ENCODE measurements at regions not wholly inside any gene's neighbourhood (a gene's known extent, or its start where the extent isn't known, plus 50 kb on each side); places are given as distances from the start of the nearest gene placed in this dataset.

DNA sequence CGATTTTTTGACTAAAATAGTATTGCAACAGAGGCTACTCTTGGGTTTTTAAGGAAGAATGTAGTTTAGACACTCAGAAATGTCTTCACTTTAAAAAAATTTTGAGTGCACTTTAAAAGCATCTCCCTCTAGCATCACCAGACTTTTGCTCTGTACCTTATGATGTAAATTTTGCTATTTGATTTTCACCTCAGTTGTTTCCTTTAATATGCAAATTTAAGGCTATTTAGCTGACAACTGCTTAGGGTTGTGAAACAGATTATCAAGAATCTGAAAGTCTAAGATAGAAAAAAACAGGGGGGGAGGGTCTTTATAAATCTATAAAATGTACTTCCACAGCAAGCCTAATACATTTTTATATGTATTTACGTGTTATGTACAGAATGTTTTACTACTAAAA, 92.9 kb upstream of the USP38 start:
- Histone ChIP-seq H2BK15ac (ENCODE audit: low read length) (no peak overlapping the region), H3K79me1 (ENCODE audit: low read depth, low read length) (no peaks in the 10 kb centered on the region), H2AK5ac (ENCODE audit: low read depth, low read length) (no peak overlapping the region), H4K91ac (ENCODE audit: low read depth, low read length, poor library complexity) (no peak overlapping the region), H3K27me3 (ENCODE audit: control insufficient read depth in 3 of 3, insufficient read depth in 3 of 3, low read depth in 1 of 3, low read length in 3 of 3) (no peaks in the 10 kb centered on the region), H3K4me1 (ENCODE audit: control insufficient read depth in 2 of 2, insufficient read depth in 1 of 2, low read depth in 1 of 2, low read length in 2 of 2) (no peaks in the 10 kb centered on the region), H3K9ac (ENCODE audit: low read depth, low read length, poor library complexity) (no peak overlapping the region), H4K8ac (ENCODE audit: low read depth, low read length) (no peak overlapping the region), H3K4ac (ENCODE audit: low read length) (no peak overlapping the region), H3K4me2 (ENCODE audit: insufficient read depth, low read length, poor library complexity, severe bottlenecking) (no peak overlapping the region), H3K9me3 (replicated peaks in 1 of 2; ENCODE audit: control insufficient read depth in 2 of 2, insufficient read depth in 1 of 2, low read depth in 1 of 2, low read length in 2 of 2) (peaks cover 0 to 2% of the 10 kb centered on the region in 2 donors), H3K36me3 (replicated peaks in 1 of 2; ENCODE audit: control insufficient read depth in 2 of 2, insufficient read depth in 2 of 2, low read length in 2 of 2) (no peaks in the 10 kb centered on the region), H2BK12ac (ENCODE audit: low read length) (no peak overlapping the region), H3K23ac (ENCODE audit: low read depth, low read length, poor library complexity) (no peak overlapping the region), H3K18ac (ENCODE audit: low read length) (no peak overlapping the region), H2BK120ac (ENCODE audit: low read depth, low read length) (no peak overlapping the region), H2BK5ac (ENCODE audit: low read length) (no peak overlapping the region), H3K27ac (replicated peaks; ENCODE audit: low read length) (no peak overlapping the region), H3K4me3 (ENCODE audit: low read length in 2 of 2) (no peak overlapping the region), H2AFZ (ENCODE audit: low read length) (no peak overlapping the region), H3K14ac (ENCODE audit: low read length) (no peak overlapping the region)
- WGBS, 2 donors (ENCODE audit: extremely low coverage in 2 of 2, insufficient read length in 2 of 2, insufficient replicate concordance in 1 of 2), result no CpG with 5 or more reads among the region's 2 CpGs
- no peak for DNase-seq (ENCODE audit: low spot score)

DNA sequence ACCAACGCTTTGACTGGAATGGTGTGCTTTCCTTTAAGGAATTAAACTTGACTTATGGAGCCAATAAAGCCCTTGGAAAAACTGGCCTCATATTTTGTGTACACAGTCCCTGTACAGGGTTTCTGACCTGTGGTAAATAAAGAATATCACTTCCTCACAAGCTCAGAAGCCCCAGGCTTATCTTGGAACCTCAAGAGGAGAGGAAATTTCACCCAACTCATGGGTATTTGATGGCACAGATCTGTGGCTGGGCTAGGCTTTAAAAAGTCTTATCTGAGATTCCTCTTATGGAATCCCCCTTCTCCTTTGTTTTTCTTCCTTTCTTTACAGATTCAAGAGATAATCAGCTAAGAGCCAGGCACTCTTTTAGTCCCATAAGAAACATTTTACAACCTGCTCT, 89.3 kb upstream of the USP38 start:
- Histone ChIP-seq H4K8ac (ENCODE audit: low read depth, low read length) (no peak overlapping the region), H3K27ac (replicated peaks; ENCODE audit: low read length) (no peak overlapping the region), H4K91ac (ENCODE audit: low read depth, low read length, poor library complexity) (no peak overlapping the region), H3K4ac (ENCODE audit: low read length) (no peak overlapping the region), H3K14ac (ENCODE audit: low read length) (no peak overlapping the region), H3K4me3 (ENCODE audit: low read length in 2 of 2) (no peak overlapping the region), H3K23ac (ENCODE audit: low read depth, low read length, poor library complexity) (no peak overlapping the region), H3K79me1 (ENCODE audit: low read depth, low read length) (no peaks in the 10 kb centered on the region), H3K9me3 (replicated peaks in 1 of 2; ENCODE audit: control insufficient read depth in 2 of 2, insufficient read depth in 1 of 2, low read depth in 1 of 2, low read length in 2 of 2) (peaks cover 0 to 2% of the 10 kb centered on the region in 2 donors), H3K9ac (ENCODE audit: low read depth, low read length, poor library complexity) (no peak overlapping the region), H2BK120ac (ENCODE audit: low read depth, low read length) (no peak overlapping the region), H3K4me1 (ENCODE audit: control insufficient read depth in 2 of 2, insufficient read depth in 1 of 2, low read depth in 1 of 2, low read length in 2 of 2) (no peaks in the 10 kb centered on the region), H2AK5ac (ENCODE audit: low read depth, low read length) (no peak overlapping the region), H3K18ac (ENCODE audit: low read length) (no peak overlapping the region), H2AFZ (ENCODE audit: low read length) (no peak overlapping the region), H3K4me2 (ENCODE audit: insufficient read depth, low read length, poor library complexity, severe bottlenecking) (no peak overlapping the region), H2BK5ac (ENCODE audit: low read length) (no peak overlapping the region), H2BK15ac (ENCODE audit: low read length) (no peak overlapping the region), H3K27me3 (ENCODE audit: control insufficient read depth in 3 of 3, insufficient read depth in 3 of 3, low read depth in 1 of 3, low read length in 3 of 3) (no peaks in the 10 kb centered on the region), H3K36me3 (replicated peaks in 1 of 2; ENCODE audit: control insufficient read depth in 2 of 2, insufficient read depth in 2 of 2, low read length in 2 of 2) (no peaks in the 10 kb centered on the region), H2BK12ac (ENCODE audit: low read length) (no peak overlapping the region)
- no peak for DNase-seq (ENCODE audit: low spot score)
- WGBS, 2 donors (ENCODE audit: extremely low coverage in 2 of 2, insufficient read length in 2 of 2, insufficient replicate concordance in 1 of 2), result no CpG with 5 or more reads among the region's 1 CpG

DNA sequence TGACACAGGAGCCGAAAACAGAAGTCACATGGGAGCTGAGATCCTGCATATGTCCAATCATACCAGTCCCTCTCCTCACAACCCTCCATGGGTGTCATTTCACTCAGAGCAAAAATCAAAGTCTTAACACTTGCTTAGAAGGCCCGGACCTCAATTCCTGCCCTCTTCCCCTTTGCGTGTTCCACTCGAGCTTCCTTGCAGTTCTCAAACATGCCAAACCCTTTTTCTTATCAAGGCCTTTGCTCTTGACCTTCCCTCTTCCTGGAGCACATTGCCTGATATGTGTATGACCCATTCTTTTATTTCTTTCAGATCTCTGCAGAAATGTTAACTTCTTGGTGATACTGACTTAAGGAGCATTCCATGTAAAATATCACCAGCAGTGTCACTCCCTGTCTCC, 87.0 kb upstream of the USP38 start:
- H3K36me3 ChIP-seq (replicated peaks in 1 of 2; ENCODE audit: control insufficient read depth in 2 of 2, insufficient read depth in 2 of 2, low read length in 2 of 2), result no peaks in the 10 kb centered on the region
- H3K9me3 ChIP-seq (replicated peaks in 1 of 2; ENCODE audit: control insufficient read depth in 2 of 2, insufficient read depth in 1 of 2, low read depth in 1 of 2, low read length in 2 of 2), result no peaks in the 10 kb centered on the region
- H2BK15ac ChIP-seq (ENCODE audit: low read length), result no peak overlapping the region
- no peak overlapping the region for H4K8ac ChIP-seq (ENCODE audit: low read depth, low read length)
- H3K79me1 ChIP-seq (ENCODE audit: low read depth, low read length), result no peaks in the 10 kb centered on the region
- no peaks in the 10 kb centered on the region for H3K4me1 ChIP-seq (ENCODE audit: control insufficient read depth in 2 of 2, insufficient read depth in 1 of 2, low read depth in 1 of 2, low read length in 2 of 2)
- WGBS, 2 donors (ENCODE audit: extremely low coverage in 2 of 2, insufficient read length in 2 of 2, insufficient replicate concordance in 1 of 2), result no CpG with 5 or more reads among the region's 4 CpGs
- H2BK12ac ChIP-seq (ENCODE audit: low read length), result no peak overlapping the region
- H3K4me2 ChIP-seq (ENCODE audit: insufficient read depth, low read length, poor library complexity, severe bottlenecking), result no peak overlapping the region
- H3K23ac ChIP-seq (ENCODE audit: low read depth, low read length, poor library complexity), result no peak overlapping the region
- H3K27ac ChIP-seq (replicated peaks; ENCODE audit: low read length), result no peak overlapping the region
- no peak overlapping the region for H2BK120ac ChIP-seq (ENCODE audit: low read depth, low read length)
- no peak overlapping the region for H3K4ac ChIP-seq (ENCODE audit: low read length)
- H2BK5ac ChIP-seq (ENCODE audit: low read length), result no peak overlapping the region
- no peak overlapping the region for H3K14ac ChIP-seq (ENCODE audit: low read length)
- H3K18ac ChIP-seq (ENCODE audit: low read length), result no peak overlapping the region
- H3K27me3 ChIP-seq (ENCODE audit: control insufficient read depth in 3 of 3, insufficient read depth in 3 of 3, low read depth in 1 of 3, low read length in 3 of 3), result no peaks in the 10 kb centered on the region
- H2AK5ac ChIP-seq (ENCODE audit: low read depth, low read length), result no peak overlapping the region
- DNase-seq (ENCODE audit: low spot score), result no peak
- no peak overlapping the region for H4K91ac ChIP-seq (ENCODE audit: low read depth, low read length, poor library complexity)
- H3K9ac ChIP-seq (ENCODE audit: low read depth, low read length, poor library complexity), result no peak overlapping the region
- no peak overlapping the region for H3K4me3 ChIP-seq (ENCODE audit: low read length in 2 of 2)
- no peak overlapping the region for H2AFZ ChIP-seq (ENCODE audit: low read length)

DNA sequence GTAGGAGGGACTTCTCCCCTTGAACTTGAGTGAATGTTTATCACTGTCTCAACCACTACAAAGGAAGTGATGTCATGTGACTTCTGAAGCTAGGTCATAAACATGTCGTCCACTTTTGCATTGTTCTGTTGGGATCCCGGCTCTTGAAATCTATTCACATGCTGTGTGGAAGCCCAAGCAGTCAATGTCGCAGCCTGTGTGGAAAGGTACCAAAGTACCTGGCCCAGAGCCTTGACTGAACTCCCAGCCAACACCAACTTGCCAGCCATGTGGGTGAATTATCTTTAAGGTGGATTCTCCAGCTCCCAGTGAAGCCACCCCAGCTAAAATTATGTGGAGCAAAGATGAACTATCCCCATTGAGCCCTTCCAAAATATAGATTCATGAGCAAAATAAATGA, 85.0 kb upstream of the USP38 start:
- Histone ChIP-seq H3K9ac (ENCODE audit: low read depth, low read length, poor library complexity) (no peak overlapping the region), H4K91ac (ENCODE audit: low read depth, low read length, poor library complexity) (no peak overlapping the region), H3K36me3 (replicated peaks in 1 of 2; ENCODE audit: control insufficient read depth in 2 of 2, insufficient read depth in 2 of 2, low read length in 2 of 2) (no peaks in the 10 kb centered on the region), H2BK5ac (ENCODE audit: low read length) (no peak overlapping the region), H3K18ac (ENCODE audit: low read length) (no peak overlapping the region), H2AK5ac (ENCODE audit: low read depth, low read length) (no peak overlapping the region), H4K8ac (ENCODE audit: low read depth, low read length) (no peak overlapping the region), H3K4ac (ENCODE audit: low read length) (no peak overlapping the region), H2AFZ (ENCODE audit: low read length) (no peak overlapping the region), H3K27ac (replicated peaks; ENCODE audit: low read length) (no peak overlapping the region), H3K4me1 (ENCODE audit: control insufficient read depth in 2 of 2, insufficient read depth in 1 of 2, low read depth in 1 of 2, low read length in 2 of 2) (no peaks in the 10 kb centered on the region), H2BK15ac (ENCODE audit: low read length) (no peak overlapping the region), H3K14ac (ENCODE audit: low read length) (no peak overlapping the region), H2BK120ac (ENCODE audit: low read depth, low read length) (no peak overlapping the region), H3K4me3 (ENCODE audit: low read length in 2 of 2) (no peak overlapping the region), H3K9me3 (replicated peaks in 1 of 2; ENCODE audit: control insufficient read depth in 2 of 2, insufficient read depth in 1 of 2, low read depth in 1 of 2, low read length in 2 of 2) (no peaks in the 10 kb centered on the region), H3K4me2 (ENCODE audit: insufficient read depth, low read length, poor library complexity, severe bottlenecking) (no peak overlapping the region), H2BK12ac (ENCODE audit: low read length) (no peak overlapping the region), H3K23ac (ENCODE audit: low read depth, low read length, poor library complexity) (no peak overlapping the region), H3K27me3 (ENCODE audit: control insufficient read depth in 3 of 3, insufficient read depth in 3 of 3, low read depth in 1 of 3, low read length in 3 of 3) (no peaks in the 10 kb centered on the region), H3K79me1 (ENCODE audit: low read depth, low read length) (no peaks in the 10 kb centered on the region)
- no CpG with 5 or more reads among the region's 3 CpGs for WGBS, 2 donors (ENCODE audit: extremely low coverage in 2 of 2, insufficient read length in 2 of 2, insufficient replicate concordance in 1 of 2)
- DNase-seq (ENCODE audit: low spot score), result no peak

All from neuronal stem cell (in vitro differentiated cells).